ENCODE measurements at regions not wholly inside any gene's neighbourhood (a gene's known extent, or its start where the extent isn't known, plus 50 kb on each side); places are given as distances from the start of the nearest gene placed in this dataset.

DNA sequence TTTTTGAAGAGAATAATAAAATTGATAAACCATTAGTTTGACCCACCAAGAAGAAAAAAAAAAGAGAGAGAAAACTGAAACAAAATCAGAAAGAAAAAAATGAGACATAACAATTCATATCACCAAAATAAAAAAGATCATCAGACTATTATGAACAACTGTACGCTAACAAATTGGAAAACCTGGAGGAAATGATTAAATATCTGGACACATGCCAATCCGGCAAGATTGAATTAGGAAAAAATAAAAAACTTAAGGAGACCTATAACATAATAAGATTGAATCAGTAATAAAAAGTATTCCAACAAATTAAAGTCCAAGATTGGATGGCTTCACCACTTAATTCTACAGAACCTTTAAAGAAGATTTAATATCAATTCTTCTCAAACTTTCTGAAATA lies 136.7 kb downstream of the CASP12 start:
- TF ChIP-seq, protein P1, sequence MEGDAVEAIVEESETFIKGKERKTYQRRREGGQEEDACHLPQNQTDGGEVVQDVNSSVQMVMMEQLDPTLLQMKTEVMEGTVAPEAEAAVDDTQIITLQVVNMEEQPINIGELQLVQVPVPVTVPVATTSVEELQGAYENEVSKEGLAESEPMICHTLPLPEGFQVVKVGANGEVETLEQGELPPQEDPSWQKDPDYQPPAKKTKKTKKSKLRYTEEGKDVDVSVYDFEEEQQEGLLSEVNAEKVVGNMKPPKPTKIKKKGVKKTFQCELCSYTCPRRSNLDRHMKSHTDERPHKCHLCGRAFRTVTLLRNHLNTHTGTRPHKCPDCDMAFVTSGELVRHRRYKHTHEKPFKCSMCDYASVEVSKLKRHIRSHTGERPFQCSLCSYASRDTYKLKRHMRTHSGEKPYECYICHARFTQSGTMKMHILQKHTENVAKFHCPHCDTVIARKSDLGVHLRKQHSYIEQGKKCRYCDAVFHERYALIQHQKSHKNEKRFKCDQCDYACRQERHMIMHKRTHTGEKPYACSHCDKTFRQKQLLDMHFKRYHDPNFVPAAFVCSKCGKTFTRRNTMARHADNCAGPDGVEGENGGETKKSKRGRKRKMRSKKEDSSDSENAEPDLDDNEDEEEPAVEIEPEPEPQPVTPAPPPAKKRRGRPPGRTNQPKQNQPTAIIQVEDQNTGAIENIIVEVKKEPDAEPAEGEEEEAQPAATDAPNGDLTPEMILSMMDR (IDR thresholded peaks at IDR 0.05) = no peak
- no peak for TF ChIP-seq POLR2A (IDR thresholded peaks at IDR 0.05)
